Gastroesophageal sphincter (tissue), 4 donors: ENCODE measurements at regions not wholly inside any gene's neighbourhood (a gene's known extent, or its start where the extent isn't known, plus 50 kb on each side); places are given as distances from the start of the nearest gene placed in this dataset.

Experiments used
- ATAC-seq: fragments of 150-250 bp; one replicate; pipeline ENCODE4 v1.9.1; 2016; ENCODE audit warnings: mild to moderate bottlenecking, moderate library complexity
- H3K27ac ChIP-seq, 4 donors: fragments of 200-600 bp; sonication (generic) in 3 of 4; 1 replicate in 3 of 4; 2 replicates in 1 of 4; pipeline ENCODE4 v1.5.1; 2016 to 2019
- H3K27me3 ChIP-seq: fragments of 200-600 bp; sonication (generic); one replicate; pipeline ENCODE4 v1.5.1; 2019
- H3K36me3 ChIP-seq, 2 donors: fragments of 200-600 bp; sonication (generic); one replicate each; pipeline ENCODE4 v1.5.1; 2019; ENCODE audit warnings: control low read depth in 1 of 2
- H3K4me1 ChIP-seq, 3 donors: fragments of 200-600 bp; sonication (generic); 1 replicate in 2 of 3; 2 replicates in 1 of 3; pipeline ENCODE4 v1.5.1; 2016 to 2019; ENCODE audit warnings: control low read depth in 2 of 3
- H3K4me3 ChIP-seq, 2 donors: fragments of 200-600 bp; sonication (generic); one replicate each; pipeline ENCODE4 v1.5.1; 2019; ENCODE audit warnings: mild to moderate bottlenecking in 1 of 2, moderate library complexity in 1 of 2
- H3K9me3 ChIP-seq, 3 donors: fragments of 200-600 bp; sonication (generic); one replicate each; pipeline ENCODE4 v1.5.1; 2017 to 2019; ENCODE audit warnings: control low read depth in 2 of 3
- EP300 ChIP-seq: sonication (generic); formaldehyde crosslinking; IDR thresholded peaks from one replicate; pipeline ENCODE4 v1.6.1; 2017; ENCODE audit warnings: antibody characterized with exemption, mild to moderate bottlenecking
- POLR2A ChIP-seq, 2 donors: fragments of 450-650 bp; IDR thresholded peaks; one replicate each; pipeline ENCODE4 v1.6.1; 2017; ENCODE audit warnings: antibody characterized with exemption in 2 of 2, mild to moderate bottlenecking in 2 of 2, moderate library complexity in 1 of 2
- POLR2AphosphoS5 ChIP-seq: sonication (generic); formaldehyde crosslinking; IDR thresholded peaks from one replicate; pipeline ENCODE4 v1.6.1; 2017; ENCODE audit warnings: antibody characterized with exemption
- WGBS, 2 donors: methylation state at CpG; one replicate each; pipeline ENCODE4 v1.1.5; 2018; ENCODE audit warnings: low coverage in 1 of 2; 5-methylcytosine and 5-hydroxymethylcytosine counted together
- TF ChIP-seq, protein P1 (sequence below), 4 experiments: fragments of 200-600 bp in 2 of 4; fragments of 450-650 bp in 2 of 4; sonication (generic) in 1 of 4; IDR thresholded peaks; one replicate each; pipeline ENCODE4 v1.5.1; 2017 to 2019; ENCODE audit warnings: antibody characterized with exemption in 4 of 4, mild to moderate bottlenecking in 2 of 4, moderate library complexity in 2 of 4

DNA sequence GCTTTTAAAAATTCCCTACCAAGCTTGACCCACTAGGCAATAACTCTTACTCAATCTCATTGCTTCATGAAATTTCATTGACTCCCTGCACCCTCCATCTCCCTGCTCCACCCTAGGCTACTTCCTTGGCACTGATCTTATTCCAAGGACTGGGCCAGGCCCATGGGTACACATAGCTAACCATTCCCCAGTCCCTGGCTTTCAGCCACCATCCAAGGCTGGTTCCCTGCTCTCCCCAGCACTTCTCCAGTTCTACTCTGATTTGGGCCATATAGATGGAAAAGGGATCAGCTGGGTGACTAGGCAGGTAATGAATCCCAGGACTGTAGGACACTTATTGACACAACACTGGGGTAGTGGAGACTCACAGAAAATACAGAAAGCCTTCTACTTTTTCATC, 88.1 kb upstream of the NEO1 start:
- no peaks in the 10 kb centered on the region for H3K4me1 ChIP-seq
- ATAC-seq = no peak
- no peak overlapping the region for H3K27ac ChIP-seq
- H3K9me3 ChIP-seq = no peaks in the 10 kb centered on the region
- no peaks in the 10 kb centered on the region for H3K36me3 ChIP-seq
- H3K4me3 ChIP-seq = no peak overlapping the region
- TF ChIP-seq, protein P1, sequence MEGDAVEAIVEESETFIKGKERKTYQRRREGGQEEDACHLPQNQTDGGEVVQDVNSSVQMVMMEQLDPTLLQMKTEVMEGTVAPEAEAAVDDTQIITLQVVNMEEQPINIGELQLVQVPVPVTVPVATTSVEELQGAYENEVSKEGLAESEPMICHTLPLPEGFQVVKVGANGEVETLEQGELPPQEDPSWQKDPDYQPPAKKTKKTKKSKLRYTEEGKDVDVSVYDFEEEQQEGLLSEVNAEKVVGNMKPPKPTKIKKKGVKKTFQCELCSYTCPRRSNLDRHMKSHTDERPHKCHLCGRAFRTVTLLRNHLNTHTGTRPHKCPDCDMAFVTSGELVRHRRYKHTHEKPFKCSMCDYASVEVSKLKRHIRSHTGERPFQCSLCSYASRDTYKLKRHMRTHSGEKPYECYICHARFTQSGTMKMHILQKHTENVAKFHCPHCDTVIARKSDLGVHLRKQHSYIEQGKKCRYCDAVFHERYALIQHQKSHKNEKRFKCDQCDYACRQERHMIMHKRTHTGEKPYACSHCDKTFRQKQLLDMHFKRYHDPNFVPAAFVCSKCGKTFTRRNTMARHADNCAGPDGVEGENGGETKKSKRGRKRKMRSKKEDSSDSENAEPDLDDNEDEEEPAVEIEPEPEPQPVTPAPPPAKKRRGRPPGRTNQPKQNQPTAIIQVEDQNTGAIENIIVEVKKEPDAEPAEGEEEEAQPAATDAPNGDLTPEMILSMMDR (IDR thresholded peaks at IDR 0.05) = no peak
- TF ChIP-seq POLR2A (IDR thresholded peaks at IDR 0.05) = no peak
- no peak for TF ChIP-seq EP300
- TF ChIP-seq POLR2AphosphoS5 = no peak
- H3K27me3 ChIP-seq = peaks cover 4% of the 10 kb centered on the region

DNA sequence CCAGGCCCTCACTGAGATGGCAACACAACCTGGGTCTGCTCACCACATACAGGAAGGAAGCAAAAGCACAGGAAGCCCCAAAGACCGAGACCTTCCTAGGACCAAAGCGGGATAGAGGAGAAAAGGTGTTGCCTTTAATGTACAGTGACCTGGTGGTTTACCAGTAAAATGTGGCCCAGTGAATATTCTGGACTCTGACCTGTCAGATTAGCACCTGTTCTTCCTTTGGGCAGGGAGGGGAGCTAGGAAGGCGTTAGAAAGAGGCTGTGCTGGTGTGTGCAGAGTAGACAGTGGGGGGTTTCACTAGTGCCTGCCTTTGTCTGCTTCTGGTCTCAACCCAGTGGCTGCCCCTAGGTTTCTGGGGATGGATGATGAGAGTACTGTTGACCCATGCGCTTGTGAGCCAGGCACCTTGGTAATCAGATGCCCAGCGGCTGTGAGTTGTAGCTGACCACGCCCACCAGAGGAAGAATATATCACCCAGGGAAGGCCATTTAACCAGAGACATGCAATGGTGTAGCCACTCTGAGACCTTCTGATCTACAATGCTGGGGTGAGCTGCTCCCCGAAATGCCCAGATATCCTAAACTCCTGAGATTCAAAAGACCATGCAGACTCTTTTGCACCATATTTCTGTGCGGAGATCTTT, 90.1 kb upstream of the NEO1 start:
- Histone ChIP-seq H3K36me3 (no peaks in the 10 kb centered on the region), H3K27me3 (no peaks in the 10 kb centered on the region), H3K4me1 (no peaks in the 10 kb centered on the region), H3K4me3 (no peak overlapping the region), H3K27ac (no peak overlapping the region), H3K9me3 (no peaks in the 10 kb centered on the region)
- WGBS, 2 donors = 79 to 82% methylated on average over 4 to 6 of the region's 8 CpGs
- TF ChIP-seq, protein P1 (IDR thresholded peaks at IDR 0.05) = no peak
- TF ChIP-seq POLR2A (IDR thresholded peaks at IDR 0.05) (no peak), POLR2AphosphoS5 (no peak), EP300 (no peak)
- ATAC-seq = no peak

DNA sequence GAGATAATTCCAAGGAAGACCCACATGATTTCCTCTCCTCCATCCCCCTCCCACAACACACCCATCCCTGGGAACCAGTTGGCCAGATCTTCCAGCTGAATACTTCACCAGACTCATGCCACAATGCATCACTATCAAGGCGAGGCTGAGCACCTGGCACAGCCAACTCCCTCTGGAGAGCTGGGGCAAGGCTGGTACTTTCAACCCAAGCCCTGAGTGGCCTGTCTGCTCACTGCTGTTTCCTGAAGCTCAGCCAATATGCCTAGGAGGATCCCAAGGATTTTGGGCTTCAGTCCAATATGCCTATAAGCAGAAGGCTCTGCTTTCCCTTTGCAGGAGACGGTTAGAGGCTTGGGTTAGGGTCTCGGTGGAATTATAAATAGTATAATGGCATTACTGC, 90.9 kb upstream of the NEO1 start:
- Histone ChIP-seq H3K36me3 (no peaks in the 10 kb centered on the region), H3K4me1 (no peaks in the 10 kb centered on the region), H3K27ac (no peak overlapping the region), H3K4me3 (no peak overlapping the region), H3K27me3 (no peaks in the 10 kb centered on the region), H3K9me3 (no peaks in the 10 kb centered on the region)
- 60% methylated on average over 1 to 2 of the region's 3 CpGs for WGBS, 2 donors
- TF ChIP-seq, protein P1 (IDR thresholded peaks at IDR 0.05) = no peak
- TF ChIP-seq POLR2AphosphoS5 (no peak), EP300 (no peak), POLR2A (IDR thresholded peaks at IDR 0.05) (no peak)
- no peak for ATAC-seq

DNA sequence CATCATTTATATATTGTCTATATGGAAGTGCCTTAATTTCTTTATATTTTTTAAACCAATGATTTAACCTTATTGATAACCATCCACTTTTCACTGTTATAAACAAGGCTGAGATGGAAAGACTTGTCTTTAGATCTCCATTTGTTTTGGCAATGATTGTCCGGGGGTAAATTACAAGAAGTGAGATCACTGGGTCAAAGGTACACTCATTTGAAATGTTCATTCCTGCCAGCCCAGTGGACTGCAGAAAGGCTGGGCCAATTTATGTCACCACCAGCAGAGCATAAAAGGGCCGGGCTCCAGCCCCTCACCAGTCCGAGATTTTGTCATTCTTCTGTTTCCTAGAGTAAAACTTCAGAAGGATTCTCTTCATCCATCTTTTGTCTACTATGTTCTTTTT, 93.6 kb upstream of the NEO1 start:
- no peaks in the 10 kb centered on the region for H3K27me3 ChIP-seq
- no peak overlapping the region for H3K27ac ChIP-seq
- 47 to 64% methylated on average over 3 of the region's 3 CpGs for WGBS, 2 donors
- TF ChIP-seq POLR2A (IDR thresholded peaks at IDR 0.05) = no peak
- TF ChIP-seq EP300 = no peak
- no peak for TF ChIP-seq POLR2AphosphoS5
- TF ChIP-seq, protein P1 (IDR thresholded peaks at IDR 0.05) = no peak
- ATAC-seq = no peak
- H3K36me3 ChIP-seq = no peaks in the 10 kb centered on the region
- no peaks in the 10 kb centered on the region for H3K4me1 ChIP-seq
- no peak overlapping the region for H3K4me3 ChIP-seq
- H3K9me3 ChIP-seq = no peaks in the 10 kb centered on the region

DNA sequence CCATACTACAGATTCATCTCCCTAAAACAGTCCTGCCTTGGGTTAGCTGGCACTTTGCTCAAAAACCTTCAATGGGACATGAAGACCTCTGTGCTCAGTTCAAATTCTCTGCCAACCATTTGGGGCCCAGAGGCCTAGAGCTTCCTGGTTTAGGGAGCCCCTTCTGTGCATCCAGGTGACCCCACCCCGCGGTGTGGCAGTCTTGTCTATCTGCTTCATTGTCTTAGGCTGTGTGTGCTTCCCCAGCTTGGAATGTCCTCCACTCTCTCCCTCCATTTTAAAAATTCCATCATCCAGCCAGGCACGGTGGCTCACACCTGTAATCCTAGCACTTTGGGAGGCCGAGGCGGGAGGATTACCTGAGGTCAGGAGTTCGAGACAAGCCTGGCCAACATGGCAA, 99.0 kb upstream of the NEO1 start:
- H3K4me3 ChIP-seq = no peak overlapping the region
- H3K27me3 ChIP-seq = no peaks in the 10 kb centered on the region
- ATAC-seq = no peak
- TF ChIP-seq POLR2AphosphoS5 (no peak), POLR2A (IDR thresholded peaks at IDR 0.05) (no peak), EP300 (no peak)
- TF ChIP-seq, protein P1 (IDR thresholded peaks at IDR 0.05) = no peak
- whole genome bisulfite sequencing, 2 donors = 80 to 100% methylated on average over 1 to 2 of the region's 6 CpGs
- no peaks in the 10 kb centered on the region for H3K4me1 ChIP-seq
- no peak overlapping the region for H3K27ac ChIP-seq
- peaks cover 0 to 5% (median 0%) of the 10 kb centered on the region in 3 donors for H3K9me3 ChIP-seq
- H3K36me3 ChIP-seq = no peaks in the 10 kb centered on the region
